GM12872 (cell line): ENCODE measurements at regions not wholly inside any gene's neighbourhood (a gene's known extent, or its start where the extent isn't known, plus 50 kb on each side); places are given as distances from the start of the nearest gene placed in this dataset.

Experiments
- CTCF ChIP-seq: IDR thresholded peaks from 3 replicates; pipeline ENCODE4 v1.5.1; 2011; ENCODE audit warnings: low read depth, mild to moderate bottlenecking, low read length, moderate library complexity; ENCODE audit not compliant: insufficient read depth

GRCh38 chr2:39602616-39603015, 63.1 kb upstream of the TMEM178A start:
- TF ChIP-seq CTCF, result no peak

- TF ChIP-seq CTCF, result no peak
Measured at GRCh38 chr2:39603436-39603835, 62.3 kb upstream of the TMEM178A start.

- no peak for TF ChIP-seq CTCF
Measured at GRCh38 chr2:39604866-39605265, 60.9 kb upstream of the TMEM178A start.

GRCh38 chr2:39606585-39606984, 59.1 kb upstream of the TMEM178A start:
- TF ChIP-seq CTCF, result no peak

GRCh38 chr2:39607538-39608262, 58.0 kb upstream of the TMEM178A start:
- no peak for TF ChIP-seq CTCF

GRCh38 chr2:39608263-39608575, 57.5 kb upstream of the TMEM178A start:
- TF ChIP-seq CTCF, result no peak

- TF ChIP-seq CTCF, result no peak
Measured at GRCh38 chr2:39608686-39609441, 56.9 kb upstream of the TMEM178A start.
